ENCODE measurements at regions not wholly inside any gene's neighbourhood (a gene's known extent, or its start where the extent isn't known, plus 50 kb on each side); places are given as distances from the start of the nearest gene placed in this dataset.

- FAIRE-seq (no peak), ATAC-seq (no peak), DNase-seq (ENCODE audit: low read depth in 1 of 2, low spot score in 1 of 2) (no peak)
- Histone ChIP-seq H3K27ac (no peak overlapping the region), H3K4me2 (no peak overlapping the region), H3K9me3 (no peaks in the 10 kb centered on the region), H3K4me3 (no peak overlapping the region), H3K4me1 (peaks cover 18% of the 10 kb centered on the region)
- POLR2A ChIA-PET = no interaction called here
- no peak for TF ChIP-seq MAX (IDR thresholded peaks at IDR 0.05)
- TF ChIP-seq FOXS1 (CRISPR knock-in tag; IDR thresholded peaks at IDR 0.05) = no peak
- TF ChIP-seq HOXA7 (CRISPR knock-in tag; IDR thresholded peaks at IDR 0.05) = no peak
- TF ChIP-seq RAD21 (conservative IDR thresholded peaks at IDR 0.05 in 1 of 2, IDR thresholded peaks at IDR 0.05 in 1 of 2) = no peak
- no peak for TF ChIP-seq POLR2A (IDR thresholded peaks at IDR 0.05; ENCODE audit: low read length)
- no peak for TF ChIP-seq SREBF2 (IDR thresholded peaks at IDR 0.05)
- TF ChIP-seq MYC (IDR thresholded peaks at IDR 0.05; ENCODE audit: borderline replicate concordance, low read length) = no peak
- no peak for TF ChIP-seq EHMT2 (IDR thresholded peaks at IDR 0.05; ENCODE audit: low read depth)
- no peak for TF ChIP-seq ATOH8 (CRISPR knock-in tag; IDR thresholded peaks at IDR 0.05; ENCODE audit: low read depth)
- TF ChIP-seq TP53 (CRISPR knock-in tag; IDR thresholded peaks at IDR 0.05) = no peak
- no peak for TF ChIP-seq KDM1A (IDR thresholded peaks at IDR 0.05; ENCODE audit: low read depth)
- no peak for TF ChIP-seq TFCP2L1 (CRISPR knock-in tag; IDR thresholded peaks at IDR 0.05)
- no peak for TF ChIP-seq EHF (CRISPR knock-in tag; IDR thresholded peaks at IDR 0.05)
- TF ChIP-seq MAZ (IDR thresholded peaks at IDR 0.05; ENCODE audit: borderline replicate concordance, low read depth, low read length) = no peak
- no peak for TF ChIP-seq RFX5 (IDR thresholded peaks at IDR 0.05)
- no peak for TF ChIP-seq BHLHE40 (IDR thresholded peaks at IDR 0.05; ENCODE audit: low read depth, low read length)
- no peak for TF ChIP-seq ZFP36 (IDR thresholded peaks at IDR 0.05; ENCODE audit: borderline replicate concordance, partially characterized antibody)
- TF ChIP-seq JUNB (IDR thresholded peaks at IDR 0.05) = no peak
- CTCF ChIA-PET = no interaction called here
- 59% methylated on average over 7 of the region's 7 CpGs for WGBS (ENCODE audit: missing lambda C conversion rate)
Observed at GRCh38 chr10:131753336-131753735, 147.5 kb upstream of the PPP2R2D start.

GRCh38 chr10:131755200-131755599 lies 145.6 kb upstream of the PPP2R2D start:
- ChIA-PET CTCF (no interaction called here), POLR2A (no interaction called here)
- peak; percentile 65 to 75; a peak in 3 of 6 replicates for ATAC-seq
- Histone ChIP-seq H3K4me2 (peak overlapping the region; percentile 47), H3K4me1 (peaks cover 18% of the 10 kb centered on the region), H3K4me3 (no peak overlapping the region), H3K9me3 (no peaks in the 10 kb centered on the region), H3K27ac (peak overlapping the region in 1 of 2 experiments; percentile 50; a peak in 1 of 6 replicates)
- TF ChIP-seq ZNF302 (CRISPR knock-in tag; IDR thresholded peaks at IDR 0.05) = no peak
- TF ChIP-seq EHMT2 (IDR thresholded peaks at IDR 0.05; ENCODE audit: low read depth) = no peak
- no peak for TF ChIP-seq POLR2A (IDR thresholded peaks at IDR 0.05; ENCODE audit: low read length)
- no peak for TF ChIP-seq ZSCAN20 (CRISPR knock-in tag; IDR thresholded peaks at IDR 0.05)
- TF ChIP-seq FOSL2 (IDR thresholded peaks at IDR 0.05) = no peak
- no peak for TF ChIP-seq FOSL2 (CRISPR knock-in tag; IDR thresholded peaks at IDR 0.05)
- TF ChIP-seq HES2 (IDR thresholded peaks at IDR 0.05) = no peak
- TF ChIP-seq HMGXB4 (CRISPR knock-in tag; IDR thresholded peaks at IDR 0.05; ENCODE audit: borderline replicate concordance) = no peak
- TF ChIP-seq HEYL (CRISPR knock-in tag; IDR thresholded peaks at IDR 0.05) = no peak
- no peak for TF ChIP-seq NR3C1 (IDR thresholded peaks at IDR 0.05)
- TF ChIP-seq E2F6 (IDR thresholded peaks at IDR 0.05; ENCODE audit: borderline replicate concordance, low read depth) = no peak
- TF ChIP-seq CHD2 (IDR thresholded peaks at IDR 0.05; ENCODE audit: low read length, partially characterized antibody) = no peak
- no peak for FAIRE-seq
- 33% methylated on average over 5 of the region's 5 CpGs for WGBS (ENCODE audit: missing lambda C conversion rate)
- DNase-seq (ENCODE audit: low read depth in 1 of 2, low spot score in 1 of 2) = peak; percentile 19 to 35
